ENCODE measurements at regions not wholly inside any gene's neighbourhood (a gene's known extent, or its start where the extent isn't known, plus 50 kb on each side); places are given as distances from the start of the nearest gene placed in this dataset.

DNA sequence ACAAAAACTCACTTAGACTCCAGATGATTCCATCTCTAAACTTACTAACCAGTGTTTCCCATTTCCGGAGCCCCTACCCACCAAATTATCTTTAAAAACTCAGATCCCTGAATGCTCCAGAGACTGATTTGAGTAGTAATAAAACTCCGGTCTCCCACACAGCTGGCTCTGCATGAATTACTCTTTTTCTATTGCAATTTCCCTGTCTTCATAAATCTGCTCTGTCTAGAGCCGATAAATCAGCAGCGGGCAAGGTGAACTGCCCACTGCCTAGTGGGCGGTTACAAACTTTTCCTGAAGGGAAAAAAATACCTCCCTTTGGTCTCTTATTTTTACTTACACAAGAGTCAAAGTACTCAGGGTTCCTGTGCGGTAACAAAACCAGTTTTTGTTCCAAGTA, 624.4 kb upstream of the RORB start:
- H3K4me1 ChIP-seq, result no peaks in the 10 kb centered on the region
- no peak for TF ChIP-seq CTCF (IDR thresholded peaks at IDR 0.05)
- no peak for TF ChIP-seq POLR2A (IDR thresholded peaks at IDR 0.05)
- no peak for TF ChIP-seq POLR2AphosphoS5 (IDR thresholded peaks at IDR 0.05)
- no peak for TF ChIP-seq EP300 (IDR thresholded peaks at IDR 0.05)
- no peak overlapping the region for H3K4me3 ChIP-seq
- DNase-seq (no peak), ATAC-seq (ENCODE audit: low FRiP score in 2 of 2) (no peak)
- no peaks in the 10 kb centered on the region for H3K27me3 ChIP-seq
- H3K9me3 ChIP-seq, result no peaks in the 10 kb centered on the region
- no peaks in the 10 kb centered on the region for H3K36me3 ChIP-seq
- no peak overlapping the region for H3K27ac ChIP-seq
- WGBS, 2 donors, result 65 to 80% methylated on average over 6 of the region's 6 CpGs

- WGBS, 2 donors, result 49 to 75% methylated on average over 3 of the region's 3 CpGs
- TF ChIP-seq CTCF (IDR thresholded peaks at IDR 0.05), result no peak
- no peak for TF ChIP-seq POLR2A (IDR thresholded peaks at IDR 0.05)
- no peak for TF ChIP-seq EP300 (IDR thresholded peaks at IDR 0.05)
- no peak for TF ChIP-seq POLR2AphosphoS5 (IDR thresholded peaks at IDR 0.05)
- no peaks in the 10 kb centered on the region for H3K9me3 ChIP-seq
- no peaks in the 10 kb centered on the region for H3K27me3 ChIP-seq
- ATAC-seq (ENCODE audit: low FRiP score in 2 of 2) (no peak), DNase-seq (no peak)
- no peaks in the 10 kb centered on the region for H3K36me3 ChIP-seq
- H3K4me1 ChIP-seq, result no peaks in the 10 kb centered on the region
- H3K4me3 ChIP-seq, result no peak overlapping the region
- H3K27ac ChIP-seq, result no peak overlapping the region
Measured at GRCh38 chr9:73880101-73880500, 617.0 kb upstream of the RORB start.

DNA sequence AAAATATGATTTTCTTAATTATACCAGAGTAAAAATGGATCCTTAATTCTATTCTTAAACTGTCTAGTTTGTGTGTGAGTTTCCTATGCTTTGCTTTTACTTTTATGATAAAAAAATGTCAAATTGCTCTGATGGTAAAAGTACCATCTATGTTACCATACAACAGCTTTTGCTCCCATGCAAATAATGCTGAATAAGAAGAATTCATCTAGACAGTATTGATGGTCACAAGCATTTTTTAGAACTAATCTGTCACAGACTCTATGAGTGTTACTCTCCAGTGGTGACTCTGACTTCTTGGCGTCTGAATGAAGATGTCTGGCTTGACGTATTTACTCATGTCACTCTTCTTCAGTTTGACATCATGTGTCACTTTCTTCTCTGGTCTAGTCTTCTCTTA, 608.1 kb upstream of the RORB start:
- Histone ChIP-seq H3K4me3 (no peak overlapping the region), H3K4me1 (no peaks in the 10 kb centered on the region), H3K36me3 (no peaks in the 10 kb centered on the region), H3K27me3 (no peaks in the 10 kb centered on the region), H3K27ac (no peak overlapping the region), H3K9me3 (no peaks in the 10 kb centered on the region)
- DNase-seq (no peak), ATAC-seq (ENCODE audit: low FRiP score in 2 of 2) (no peak)
- WGBS, 2 donors, result 86 to 88% methylated on average over 2 of the region's 2 CpGs
- TF ChIP-seq POLR2A (IDR thresholded peaks at IDR 0.05), result no peak
- TF ChIP-seq CTCF (IDR thresholded peaks at IDR 0.05), result no peak
- TF ChIP-seq EP300 (IDR thresholded peaks at IDR 0.05), result no peak
- no peak for TF ChIP-seq POLR2AphosphoS5 (IDR thresholded peaks at IDR 0.05)

DNA sequence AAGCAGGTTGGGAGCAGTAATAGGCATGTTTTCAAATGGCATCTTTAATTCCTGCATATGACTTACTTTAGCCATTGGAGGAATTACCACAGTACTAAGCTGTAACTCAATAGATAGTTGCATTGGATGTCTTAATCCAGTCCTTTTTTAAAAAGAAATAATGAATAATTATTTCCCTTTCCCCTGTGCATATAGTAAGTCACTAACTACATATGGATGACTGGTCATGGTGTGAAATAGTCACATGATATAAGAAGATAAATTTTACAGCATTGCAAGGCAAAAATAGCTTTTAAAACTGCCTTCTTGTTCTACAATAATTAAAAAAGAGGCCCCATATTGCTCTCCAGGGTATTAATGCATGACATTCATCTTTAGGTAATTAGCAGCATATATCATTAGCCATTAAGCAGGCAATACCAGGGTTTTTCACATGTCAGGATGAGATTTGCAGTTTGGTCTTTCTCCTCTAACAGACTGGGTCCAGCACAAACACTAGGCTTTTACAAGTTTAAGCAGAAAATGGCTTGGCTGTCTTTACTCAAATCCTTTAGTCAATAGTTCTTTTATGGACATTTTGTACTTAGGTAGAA, 606.4 kb upstream of the RORB start:
- no peaks in the 10 kb centered on the region for H3K27me3 ChIP-seq
- no peak for ATAC-seq (ENCODE audit: low FRiP score in 2 of 2)

More for the DNA sequence above, 606.4 kb upstream of the RORB start:
- DNase-seq, result no peak
- H3K4me3 ChIP-seq, result no peak overlapping the region
- H3K9me3 ChIP-seq, result no peaks in the 10 kb centered on the region
- no peak overlapping the region for H3K27ac ChIP-seq
- no peaks in the 10 kb centered on the region for H3K36me3 ChIP-seq
- no peak for TF ChIP-seq POLR2AphosphoS5 (IDR thresholded peaks at IDR 0.05)
- no peak for TF ChIP-seq POLR2A (IDR thresholded peaks at IDR 0.05)
- no peak for TF ChIP-seq CTCF (IDR thresholded peaks at IDR 0.05)
- no peak for TF ChIP-seq EP300 (IDR thresholded peaks at IDR 0.05)
- no peaks in the 10 kb centered on the region for H3K4me1 ChIP-seq

Data from upper lobe of left lung (tissue), 6 donors.